HUDEP-2 (cell line): ENCODE measurements at regions not wholly inside any gene's neighbourhood (a gene's known extent, or its start where the extent isn't known, plus 50 kb on each side); places are given as distances from the start of the nearest gene placed in this dataset.

ENCODE experiments used
- DNase-seq, 76 experiments: peaks; one replicate each; lab custom pipeline; 2025; ENCODE audit not compliant: unreplicated experiment in 76 of 76; lab: John Stamatoyannopoulos, UW

DNA sequence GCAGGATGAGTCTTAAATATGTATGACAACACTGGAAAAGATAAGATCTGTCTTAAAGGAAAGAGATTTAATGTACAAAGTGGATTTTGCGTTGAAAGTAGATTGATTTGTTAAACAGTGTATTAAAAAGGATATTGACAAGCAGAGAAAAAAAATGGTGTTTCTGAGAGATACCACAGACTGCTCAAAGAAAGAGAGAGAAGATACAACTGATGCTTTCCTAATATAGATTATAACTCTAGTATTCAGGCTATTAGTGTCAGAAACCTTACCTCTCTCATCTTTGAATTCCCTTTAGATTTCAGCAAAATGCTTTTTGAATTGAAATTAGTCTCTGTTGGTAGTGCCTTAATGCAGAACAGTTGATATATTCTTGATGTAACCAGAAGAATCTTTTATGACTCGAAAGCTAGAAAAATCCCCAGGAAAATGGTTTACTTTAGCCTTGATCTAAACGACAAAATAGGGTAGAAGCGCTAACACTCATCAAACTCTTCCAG is 550.7 kb downstream of the INHBA start:
- no peak for DNase-seq

DNA sequence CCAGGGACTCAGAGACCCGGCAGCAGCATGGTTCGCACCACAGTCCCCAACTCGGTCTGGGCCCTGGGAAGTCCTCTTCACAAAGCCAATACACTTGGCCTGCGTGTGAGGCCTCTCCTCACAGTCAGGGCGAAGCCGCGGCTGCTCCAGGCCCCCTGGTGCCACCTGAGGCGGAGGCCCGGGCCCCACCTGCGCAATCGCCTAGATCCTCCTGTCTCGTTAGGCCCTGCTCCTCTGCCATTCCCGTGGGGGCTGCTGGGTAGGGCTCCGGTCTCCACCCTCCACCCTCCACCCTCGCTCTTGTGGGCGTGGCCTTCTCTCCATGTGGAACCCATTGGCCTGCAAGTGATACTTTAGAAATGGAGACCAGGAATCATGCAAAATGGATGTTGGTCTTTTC is 553.3 kb downstream of the INHBA start:
- DNase-seq, result no peak

DNA sequence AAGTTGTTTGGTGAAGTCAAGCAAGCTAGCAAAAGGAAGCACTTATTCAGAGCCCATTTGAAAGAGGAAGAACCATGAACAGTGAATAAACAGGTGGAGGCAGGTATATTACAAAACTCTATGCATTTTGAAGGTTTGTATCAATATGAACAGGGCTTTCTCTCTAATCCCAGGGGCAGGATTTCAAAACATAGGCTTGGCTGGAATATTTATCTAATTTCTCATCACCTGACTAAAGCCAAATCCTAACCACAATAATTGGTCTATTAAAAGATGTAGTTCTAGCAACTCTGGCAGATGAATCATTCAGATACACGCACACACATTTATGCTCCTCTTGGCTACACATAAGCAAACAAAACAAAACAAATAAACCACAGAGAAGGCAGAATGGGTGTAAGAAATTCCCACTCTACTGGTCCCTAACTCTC is 554.4 kb downstream of the INHBA start:
- no peak for DNase-seq

DNA sequence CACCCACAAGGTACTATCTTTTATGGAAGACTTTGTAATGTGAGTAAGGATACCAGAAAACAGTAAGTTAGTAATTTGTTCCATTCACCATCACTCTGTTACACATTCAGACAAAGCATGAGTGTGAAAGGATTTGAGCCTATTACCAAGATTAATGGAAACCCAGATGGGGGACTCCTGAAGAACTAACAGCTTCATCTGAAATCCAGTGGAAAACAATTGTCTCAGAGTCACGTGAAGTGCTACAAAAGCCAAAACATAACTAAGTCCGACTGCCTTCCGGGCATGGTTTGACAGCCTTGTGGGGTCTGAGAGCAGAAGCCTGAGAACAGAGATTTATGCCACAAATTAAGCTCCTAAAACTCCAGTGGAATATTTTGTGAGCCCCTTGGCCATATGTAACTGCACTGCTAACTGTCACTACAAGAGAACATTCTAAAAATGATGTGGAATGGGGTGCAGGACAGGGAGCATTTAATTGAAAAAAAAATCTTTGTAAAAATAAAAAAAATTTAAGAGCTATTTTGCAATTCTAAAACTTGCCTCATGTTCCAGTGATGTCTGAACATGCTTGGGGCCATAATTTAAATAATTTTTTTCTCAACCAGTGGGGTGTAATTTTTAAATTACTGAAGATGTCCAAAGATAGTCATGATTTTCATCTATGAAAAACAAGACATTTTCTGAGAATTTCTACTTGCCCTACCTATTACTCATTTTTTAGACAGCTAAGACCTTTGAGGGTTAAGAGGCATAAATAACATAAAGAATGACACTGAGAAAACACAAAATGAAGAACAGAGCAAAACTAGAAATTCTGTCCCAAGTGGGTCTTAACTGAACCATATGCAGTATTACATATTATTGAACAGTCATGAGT is 555.0 kb downstream of the INHBA start:
- no peak for DNase-seq

DNA sequence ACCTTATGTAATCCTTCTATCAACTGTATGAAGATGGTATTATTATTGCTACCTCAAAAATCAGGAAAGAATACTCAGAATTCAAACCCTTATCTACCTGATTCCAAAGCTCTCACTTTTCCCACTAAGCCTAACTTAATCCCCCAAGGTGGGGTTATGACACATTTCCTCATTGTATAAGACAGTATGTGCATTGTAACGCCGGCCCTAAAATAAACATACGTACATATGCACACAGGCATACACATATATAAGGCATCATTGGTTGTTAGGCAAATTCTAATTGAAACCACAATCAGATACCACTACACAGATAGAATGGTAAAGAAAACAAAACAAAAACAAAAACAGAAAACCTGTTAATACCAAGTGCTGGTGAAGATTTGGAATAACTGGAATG is 556.5 kb downstream of the INHBA start:
- DNase-seq, result no peak

DNA sequence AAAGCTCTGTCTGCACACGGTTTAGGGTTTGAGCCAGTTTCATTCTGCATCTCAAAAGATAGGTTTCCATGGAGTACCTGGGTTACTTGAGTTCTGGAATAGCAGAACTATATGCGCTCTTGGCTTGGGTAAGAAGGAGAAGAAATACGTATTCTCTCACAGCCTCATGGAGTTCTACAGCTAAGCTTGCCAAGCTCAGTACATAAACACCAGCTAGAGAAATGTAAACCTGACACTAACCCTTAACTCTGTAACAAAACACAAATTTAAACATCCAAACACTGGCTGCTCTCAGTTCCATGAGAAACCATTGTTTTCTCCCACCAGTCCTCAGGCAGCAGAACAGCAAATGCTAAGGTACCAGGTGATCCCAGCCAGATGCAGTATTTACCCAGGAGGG is 557.2 kb downstream of the INHBA start:
- no peak for DNase-seq

DNA sequence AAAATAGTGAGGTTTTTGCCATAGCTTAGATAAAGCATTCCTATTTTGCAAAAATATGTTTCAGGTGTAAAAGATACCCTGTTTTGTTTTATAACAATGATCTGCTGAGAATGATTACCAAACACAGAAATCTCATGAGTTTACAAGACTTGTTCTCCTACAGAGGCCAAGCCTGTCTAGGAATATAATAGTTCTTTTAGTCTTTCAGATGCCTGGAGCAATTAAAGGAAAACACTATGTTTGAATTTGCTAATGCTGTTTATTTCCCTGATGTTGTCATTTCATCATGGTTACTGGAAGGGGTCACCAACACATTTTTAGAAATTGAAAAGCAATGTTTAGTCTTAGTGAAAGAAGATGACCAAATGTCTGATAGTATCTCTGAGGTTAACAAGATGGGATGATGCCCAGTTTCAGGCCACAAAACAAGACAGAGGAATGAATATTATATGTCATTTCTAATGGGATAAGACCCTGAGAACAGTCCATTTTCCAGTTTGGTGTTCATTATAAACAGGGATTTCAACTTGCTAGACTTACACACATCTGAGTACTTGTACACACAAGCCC is 559.9 kb downstream of the INHBA start:
- DNase-seq, result no peak

DNA sequence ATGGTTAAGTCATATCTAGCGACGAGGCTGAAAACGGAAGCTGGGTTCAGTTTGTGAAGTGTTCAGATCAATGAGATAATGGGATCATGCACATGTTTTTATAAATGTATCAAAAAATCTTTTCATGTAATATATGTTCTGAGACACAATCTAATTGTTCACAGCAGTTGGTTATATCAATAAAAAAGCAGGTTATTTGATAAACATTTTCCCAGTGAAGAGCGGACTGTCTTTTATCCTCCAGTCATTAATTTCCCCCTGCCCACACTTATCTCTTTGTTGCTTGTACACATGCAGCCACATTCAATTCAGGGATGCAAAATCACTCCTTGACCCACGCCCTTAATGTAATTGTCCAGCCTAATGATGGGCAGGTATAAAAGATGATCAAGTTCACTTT is 563.1 kb downstream of the INHBA start:
- DNase-seq, result no peak

DNA sequence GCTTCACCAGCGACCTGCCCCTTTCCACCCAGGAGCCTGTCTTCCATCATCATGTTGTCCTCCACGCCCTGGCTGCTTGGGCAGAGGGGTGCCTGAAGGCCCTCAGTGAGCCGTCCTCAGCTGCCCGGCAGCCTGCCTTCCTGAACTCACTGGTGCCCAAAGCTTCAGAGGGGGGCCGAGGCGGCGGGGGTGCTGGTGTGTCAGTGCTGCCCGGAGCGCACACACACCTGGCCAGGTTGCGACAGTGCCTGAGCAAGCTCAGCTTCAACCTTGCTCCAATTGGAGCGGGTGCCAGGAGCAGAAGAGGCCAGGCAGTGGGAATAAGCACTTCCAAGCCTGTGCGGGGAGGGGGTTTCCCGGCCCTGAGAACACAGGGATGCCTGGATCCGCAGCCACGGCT is 566.3 kb downstream of the INHBA start:
- DNase-seq, result no peak

DNA sequence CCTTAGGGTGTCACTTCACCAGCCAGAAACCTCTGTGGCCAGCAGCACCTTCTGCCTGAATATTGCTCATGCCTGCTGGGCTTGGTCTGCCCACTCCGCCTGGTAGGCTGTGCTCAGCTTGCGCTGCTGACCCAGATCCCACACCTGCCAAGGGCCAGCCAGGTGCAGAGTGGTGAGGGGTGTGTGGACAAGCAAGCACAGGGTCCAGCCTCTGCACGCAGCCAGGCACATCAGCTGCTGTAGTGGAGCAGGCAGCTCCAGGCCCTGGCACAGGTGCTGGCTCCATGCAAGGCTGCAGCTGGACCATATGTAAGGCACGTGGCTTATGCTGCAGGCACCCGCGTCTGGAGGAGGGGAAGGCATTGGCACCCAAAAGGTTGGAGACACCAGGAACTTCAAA is 567.4 kb downstream of the INHBA start:
- no peak for DNase-seq

DNA sequence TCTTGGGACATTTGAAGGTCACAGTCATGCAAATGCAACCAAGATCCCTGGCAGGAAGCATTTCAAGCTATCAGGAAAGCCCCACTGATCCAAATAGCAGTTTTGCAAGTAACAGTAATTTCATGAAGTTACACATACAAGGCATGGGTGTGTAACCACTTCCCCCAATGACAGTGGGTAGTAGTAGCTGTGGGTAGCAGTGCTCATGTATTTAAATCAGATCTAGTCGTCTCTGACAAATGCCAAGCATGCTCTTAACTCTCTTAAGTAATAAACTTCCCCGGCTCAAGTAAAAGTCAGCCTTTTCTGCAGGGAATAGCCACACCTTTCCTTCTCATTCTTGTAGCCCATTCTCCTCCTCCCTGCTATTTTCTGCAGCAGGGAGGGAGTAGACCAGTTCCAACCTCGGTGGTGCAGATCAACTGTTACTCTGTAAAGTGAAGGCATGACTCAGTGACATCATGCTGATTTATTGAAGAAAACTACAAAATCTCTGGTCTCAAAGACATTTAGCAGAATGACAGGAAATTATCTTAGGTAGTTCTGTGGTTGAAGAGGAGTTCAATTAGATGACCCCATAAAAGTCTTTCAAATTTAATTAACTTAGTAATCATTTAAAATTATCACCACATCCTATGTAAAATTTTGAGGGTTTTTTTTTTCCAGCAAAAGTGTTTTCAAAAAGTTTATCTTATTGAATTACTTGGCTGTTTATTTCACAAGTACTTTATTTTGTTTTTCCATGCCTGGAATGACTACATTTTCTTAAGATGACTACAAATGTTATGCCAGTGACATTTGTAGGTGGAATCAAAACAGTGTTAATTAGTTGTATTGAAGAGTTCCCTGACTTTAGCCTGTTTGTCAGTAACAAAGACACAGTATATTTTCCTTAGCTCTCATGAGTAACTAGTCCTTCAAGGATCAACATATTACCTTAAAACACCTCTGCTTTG is 568.3 kb downstream of the INHBA start:
- DNase-seq, result no peak

DNA sequence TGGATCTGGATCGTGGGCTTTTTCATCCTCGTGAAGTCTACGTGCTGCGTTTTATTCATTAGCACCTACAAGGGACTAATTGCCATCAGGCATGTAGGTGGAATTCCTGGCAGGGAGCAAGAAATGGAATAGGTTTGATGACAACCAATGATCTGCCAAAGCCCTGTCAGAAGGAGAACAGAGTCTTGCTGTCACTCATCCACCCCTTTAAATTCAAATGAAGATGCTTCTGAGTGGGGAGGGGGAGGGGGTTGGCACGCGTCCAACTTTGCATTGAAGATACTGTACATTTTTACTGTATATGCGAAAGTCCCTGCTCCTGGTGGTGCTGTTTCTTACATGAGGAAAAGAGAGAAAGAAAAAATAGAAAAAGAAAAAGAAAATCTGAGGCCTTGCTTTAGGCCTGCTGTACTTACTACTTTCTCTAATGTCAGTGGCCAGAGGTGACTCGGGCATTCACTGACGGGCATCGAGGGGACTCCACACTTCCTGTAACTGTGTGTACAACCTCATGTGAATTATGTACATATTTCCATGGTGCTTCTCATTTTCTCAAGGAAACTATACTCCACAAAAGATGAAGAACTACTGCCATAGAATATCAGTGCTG is 569.1 kb downstream of the INHBA start:
- DNase-seq, result no peak

DNA sequence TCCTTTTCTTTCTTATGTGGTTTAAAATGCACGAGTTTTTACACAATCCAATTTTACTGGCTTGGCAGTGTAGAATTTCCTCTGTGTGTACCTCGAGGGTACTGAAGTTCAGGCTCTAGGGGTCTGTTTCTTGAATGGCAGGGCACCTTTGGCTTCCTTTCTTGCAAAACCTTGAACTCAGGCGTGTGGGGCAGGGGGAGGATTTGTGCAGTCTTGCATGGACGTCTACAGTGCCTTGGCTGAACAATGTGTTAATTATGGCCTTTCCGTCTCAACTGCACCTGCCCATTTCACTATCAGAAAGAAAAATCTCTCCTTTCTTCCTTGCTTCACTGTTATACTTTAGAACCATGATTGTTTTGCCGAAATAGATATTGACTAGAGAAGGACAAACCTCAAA is 570.9 kb downstream of the INHBA start:
- DNase-seq, result no peak

DNA sequence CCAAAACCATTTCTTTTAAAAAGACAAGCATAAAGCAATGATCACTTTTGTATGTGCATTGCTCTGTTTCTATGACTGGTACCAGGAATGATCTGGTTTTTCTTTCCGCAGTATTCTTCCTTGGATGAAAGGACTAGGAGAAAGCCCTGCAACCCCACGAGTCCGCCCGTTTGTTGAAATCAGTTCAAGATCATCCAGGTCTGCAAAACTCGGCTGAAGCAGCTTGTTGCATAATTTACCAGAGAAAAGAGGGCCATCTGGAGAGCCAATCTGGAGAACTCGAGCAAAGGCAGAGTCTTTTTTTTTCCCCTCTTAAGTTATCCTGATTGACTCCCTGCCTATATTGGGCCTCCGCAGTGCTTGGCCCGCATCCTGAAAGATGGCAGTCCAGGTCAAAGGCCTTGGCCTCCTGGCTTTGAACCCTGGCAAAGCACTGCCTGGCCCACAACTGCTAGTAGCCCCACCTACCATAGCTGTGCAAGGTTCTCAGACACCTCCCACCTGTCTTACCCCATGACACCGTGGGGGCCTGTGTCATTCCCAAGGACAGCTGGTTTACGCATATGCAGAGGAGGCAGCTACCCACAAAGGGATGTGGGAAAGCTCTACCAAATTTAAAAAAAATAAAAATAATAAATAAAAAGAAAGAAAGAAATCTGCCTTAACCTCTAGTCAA is 572.2 kb downstream of the INHBA start:
- no peak for DNase-seq

DNA sequence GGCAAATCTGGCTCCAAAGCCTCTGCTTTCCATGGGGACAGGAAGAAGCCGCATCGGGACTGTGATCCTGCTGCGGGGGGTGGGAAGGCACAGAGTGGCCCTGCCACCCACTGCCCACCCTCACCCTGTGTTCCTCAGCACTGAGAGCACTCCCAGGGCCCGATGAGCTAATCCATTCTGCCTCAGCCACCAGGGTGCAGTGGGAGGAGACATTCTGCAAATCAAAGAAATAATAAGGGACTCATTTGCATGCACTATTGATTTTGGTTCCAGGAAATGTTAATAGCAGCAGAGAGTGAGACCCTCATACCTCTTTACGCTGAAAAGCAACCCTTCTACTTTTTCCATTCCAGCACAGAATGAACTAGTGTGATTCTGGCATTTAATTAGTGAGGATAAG is 572.8 kb downstream of the INHBA start:
- no peak for DNase-seq

DNA sequence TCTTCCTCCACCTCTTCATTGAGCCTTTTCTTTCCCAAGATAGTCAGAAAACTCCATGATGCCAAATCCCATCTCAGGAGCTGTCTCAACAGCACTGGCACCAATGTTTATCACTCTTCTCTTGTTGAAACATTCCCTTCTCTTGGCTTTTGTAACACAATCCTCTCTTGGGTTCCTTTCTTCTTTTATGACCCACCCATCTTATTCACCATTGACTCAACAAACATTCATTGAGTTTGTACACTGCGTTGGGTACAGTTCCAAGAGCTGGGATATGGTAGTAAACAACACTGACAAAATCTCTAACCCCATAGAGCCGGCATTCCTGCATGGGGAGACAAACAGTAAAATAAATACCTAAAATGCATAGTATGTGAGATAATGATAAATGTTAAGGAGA is 577.5 kb downstream of the INHBA start:
- no peak for DNase-seq

DNA sequence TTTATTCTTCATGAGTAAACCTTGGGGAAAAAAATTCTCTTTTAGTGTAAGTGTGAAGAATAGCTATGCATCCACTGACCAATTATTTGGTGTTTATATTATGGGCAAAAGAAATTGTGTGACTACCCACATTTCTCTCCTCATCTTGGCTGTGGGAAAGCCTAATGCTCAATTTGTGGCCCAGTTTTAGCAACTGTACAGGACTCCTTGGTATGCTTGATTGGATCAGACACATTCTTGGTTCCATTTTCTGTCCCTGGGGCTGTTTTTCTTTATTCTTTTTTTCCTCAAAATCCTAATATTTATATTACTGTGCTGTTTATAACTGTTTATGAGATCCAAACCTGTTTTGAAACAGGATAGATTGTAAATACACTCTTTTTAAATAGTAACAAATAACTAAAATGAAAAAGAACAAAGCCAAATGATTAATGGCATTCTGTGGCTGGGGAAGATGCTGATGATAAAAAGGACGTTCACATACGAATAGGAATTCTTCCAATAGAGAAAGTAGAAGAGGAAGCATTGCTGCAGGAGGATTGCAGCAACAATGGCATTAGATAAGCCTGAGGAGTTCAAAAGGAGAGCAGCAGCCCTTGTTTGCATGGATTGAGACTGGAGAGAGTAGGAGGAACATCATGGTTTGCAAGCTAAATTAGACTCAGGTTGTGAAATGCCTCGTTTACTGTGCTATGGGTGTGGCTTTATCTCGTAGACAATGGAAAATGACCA is 580.5 kb downstream of the INHBA start:
- DNase-seq, result no peak

DNA sequence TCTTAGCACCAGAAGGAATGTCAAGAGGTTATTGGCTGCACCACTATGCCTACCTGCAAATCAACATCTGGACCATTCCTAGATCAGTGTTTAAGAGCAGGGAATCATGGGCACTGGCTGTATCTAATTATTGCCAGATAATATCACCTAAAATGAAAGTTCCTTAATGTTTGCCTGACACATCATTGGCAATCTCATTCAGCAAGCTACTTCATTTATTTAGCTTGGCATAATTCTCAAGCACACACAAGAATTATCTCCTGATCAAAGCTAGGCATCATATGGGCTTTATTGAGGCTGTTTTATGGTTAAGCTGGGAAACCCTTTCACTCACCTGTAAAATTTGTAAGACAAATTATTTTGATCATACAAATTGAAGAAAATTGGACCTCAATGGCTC is 581.7 kb downstream of the INHBA start:
- DNase-seq, result no peak

DNA sequence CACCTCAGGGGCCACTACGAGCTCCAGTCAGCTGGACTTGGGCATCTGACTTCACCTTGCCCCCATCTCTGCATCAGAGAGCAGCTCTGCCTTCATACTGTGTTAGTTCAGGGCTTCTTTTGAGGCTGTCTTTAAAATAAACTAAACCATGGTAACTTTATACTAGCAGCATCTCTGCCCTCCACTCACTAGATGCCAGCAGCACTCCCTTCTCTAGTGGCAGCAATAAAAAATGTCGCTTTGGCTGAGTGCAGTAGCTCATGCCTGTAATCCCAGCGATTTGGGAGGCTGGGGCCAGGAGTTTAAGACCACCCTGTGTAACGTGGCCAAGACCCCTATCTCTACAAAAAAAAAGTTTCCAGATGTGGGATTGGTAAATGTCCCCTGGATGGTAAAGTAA is 584.4 kb downstream of the INHBA start:
- DNase-seq, result no peak

DNA sequence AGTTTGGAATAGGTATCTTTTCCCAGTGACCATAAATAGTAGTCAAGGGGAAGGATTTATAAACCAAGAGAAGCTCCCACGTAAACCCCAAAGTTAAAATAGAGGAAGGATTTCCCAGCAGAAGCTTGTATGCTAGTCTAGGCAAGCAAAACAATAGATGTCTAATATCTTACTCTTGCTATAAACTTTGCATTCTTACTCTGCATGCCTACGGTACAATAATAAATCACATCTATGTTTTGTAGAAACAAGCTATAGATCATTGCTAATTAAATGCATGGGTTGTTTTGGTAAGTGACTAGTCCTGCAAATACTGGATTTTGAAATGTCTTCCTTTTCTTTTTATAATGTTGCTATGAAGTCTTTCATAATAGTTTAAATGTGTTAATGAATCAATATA is 585.5 kb downstream of the INHBA start:
- no peak for DNase-seq
